Thyroid gland (tissue), 4 donors: ENCODE measurements at regions not wholly inside any gene's neighbourhood (a gene's known extent, or its start where the extent isn't known, plus 50 kb on each side); places are given as distances from the start of the nearest gene placed in this dataset.
"Not testable (repeated sequence)": the region's sequence is repeated elsewhere in the genome, so short reads cannot be mapped to it uniquely, and the experiment has no call there.

ENCODE experiments used
- DNase-seq, 2 donors: peaks; one replicate each; pipeline ENCODE4 v3.0.0-alpha.2; 2019
- H3K27ac ChIP-seq, 3 donors: fragments of 200-600 bp; sonication (generic); 1 replicate in 2 of 3; 2 replicates in 1 of 3; pipeline ENCODE4 v1.5.1; 2016 to 2019; ENCODE audit warnings: mild to moderate bottlenecking in 1 of 3, moderate library complexity in 1 of 3
- H3K27me3 ChIP-seq: fragments of 200-600 bp; sonication (generic); one replicate; pipeline ENCODE4 v1.5.1; 2019
- H3K36me3 ChIP-seq, 2 donors: fragments of 200-600 bp; sonication (generic); one replicate each; pipeline ENCODE4 v1.5.1; 2016 to 2019
- H3K4me1 ChIP-seq, 2 donors: fragments of 200-600 bp; sonication (generic); one replicate each; pipeline ENCODE4 v1.5.1; 2017 to 2019
- H3K4me3 ChIP-seq, 3 donors: fragments of 200-600 bp; sonication (generic); replicated peaks in 1 of 3; 1 replicate in 2 of 3; 2 replicates in 1 of 3; pipeline ENCODE4 v1.5.1; 2016; ENCODE audit warnings: mild to moderate bottlenecking in 1 of 3
- H3K9me3 ChIP-seq: fragments of 200-600 bp; sonication (generic); one replicate; pipeline ENCODE4 v1.5.1; 2017
- CTCF ChIP-seq, 6 experiments: fragments of 200-600 bp in 3 of 6; fragments of 450-650 bp in 3 of 6; sonication (generic) in 3 of 6; IDR thresholded peaks; one replicate each; pipeline ENCODE4 v1.5.1; 2016 to 2019; ENCODE audit warnings: antibody characterized with exemption in 6 of 6, mild to moderate bottlenecking in 2 of 6, inconsistent platforms in 1 of 6, moderate library complexity in 1 of 6
- POLR2A ChIP-seq, 2 donors: fragments of 450-650 bp; IDR thresholded peaks; one replicate each; pipeline ENCODE4 v1.6.1; 2017; ENCODE audit warnings: antibody characterized with exemption in 2 of 2, mild to moderate bottlenecking in 2 of 2, moderate library complexity in 1 of 2
- WGBS, 2 donors: methylation state at CpG; one replicate each; pipeline ENCODE4 v1.1.5; 2017; 5-methylcytosine and 5-hydroxymethylcytosine counted together
- intact Hi-C: fragments of 100-400 bp; cut with DNase I; formaldehyde crosslinking; loops from one replicate; pipeline ENCODE4 v1.15.1; 2023

DNA sequence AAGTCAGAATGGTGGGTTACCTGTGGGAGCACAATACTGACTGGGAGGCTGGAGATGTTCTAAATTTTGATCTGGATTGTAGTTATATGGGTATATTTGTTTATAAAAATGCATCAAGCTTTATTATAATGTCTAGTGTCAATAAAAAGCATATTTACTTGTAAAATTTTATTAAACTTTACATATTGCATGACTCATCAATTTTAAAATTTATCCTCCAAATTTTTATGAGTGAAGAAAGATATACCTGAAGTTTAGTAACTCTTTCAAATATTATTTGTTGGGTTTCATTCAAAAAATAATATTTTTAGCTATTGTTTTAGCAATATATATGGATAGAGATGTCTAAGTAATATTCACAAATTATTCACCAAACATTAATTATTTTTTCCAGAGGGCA lies 103.0 kb downstream of the ANXA5 start:
- peaks cover 7 to 11% of the 10 kb centered on the region in 2 donors for H3K4me1 ChIP-seq
- H3K4me3 ChIP-seq: no peak overlapping the region
- no peaks in the 10 kb centered on the region for H3K9me3 ChIP-seq
- no peaks in the 10 kb centered on the region for H3K36me3 ChIP-seq
- H3K27ac ChIP-seq: no peak overlapping the region
- intact Hi-C loops: no loop called here
- H3K27me3 ChIP-seq: no peaks in the 10 kb centered on the region
- TF ChIP-seq CTCF (IDR thresholded peaks at IDR 0.05) (no peak), POLR2A (IDR thresholded peaks at IDR 0.05) (no peak)
- DNase-seq: no peak

DNA sequence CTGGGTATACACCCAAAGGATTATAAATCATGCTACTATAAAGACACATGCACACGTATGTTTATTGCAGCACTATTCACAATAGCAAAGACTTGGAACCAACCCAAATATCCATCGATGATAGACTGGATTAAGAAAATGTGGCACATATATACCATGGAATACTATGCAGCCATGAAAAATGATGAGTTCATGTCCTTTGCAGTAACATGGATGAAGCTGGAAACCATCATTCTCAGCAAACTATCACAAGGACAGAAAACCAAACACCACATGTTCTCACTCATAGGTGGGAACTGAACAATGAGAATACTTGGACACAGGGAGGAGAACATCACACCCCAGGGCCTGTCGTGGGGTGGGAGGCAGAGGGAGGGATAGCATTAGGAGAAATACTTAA lies 104.5 kb downstream of the ANXA5 start:
- H3K36me3 ChIP-seq, H3K9me3 ChIP-seq, H3K4me3 ChIP-seq, intact Hi-C loops, DNase-seq, H3K4me1 ChIP-seq, H3K27me3 ChIP-seq, H3K27ac ChIP-seq: not testable (repeated sequence)
- WGBS, 2 donors: 52 to 71% methylated on average over 3 of the region's 3 CpGs

DNA sequence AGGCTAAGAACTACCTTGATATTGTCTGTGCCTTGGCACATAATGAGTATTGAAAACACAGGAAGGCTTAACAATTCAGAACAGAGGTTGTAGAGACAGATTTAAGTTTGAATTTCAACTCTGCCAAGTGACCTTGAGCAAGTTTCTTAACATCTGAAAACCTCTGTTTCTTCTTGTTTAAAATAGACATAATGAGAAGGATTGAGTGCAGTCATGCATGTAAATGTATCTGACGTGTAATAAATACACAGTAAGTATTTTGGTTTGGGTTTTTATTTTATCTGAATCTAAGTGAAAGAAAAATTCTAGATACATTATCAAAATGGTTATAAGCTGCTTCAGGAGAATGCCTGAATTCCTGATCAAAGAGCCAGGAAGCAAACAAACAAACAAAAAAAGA lies 111.9 kb downstream of the ANXA5 start:
- 19 to 22% methylated on average over 1 of the region's 1 CpG for WGBS, 2 donors
- Histone ChIP-seq H3K4me1 (peaks cover 15 to 19% of the 10 kb centered on the region in 2 donors), H3K27me3 (no peaks in the 10 kb centered on the region), H3K4me3 (no peak overlapping the region), H3K27ac (peak overlapping the region in 1 of 3 donors; percentile 33), H3K9me3 (no peaks in the 10 kb centered on the region), H3K36me3 (no peaks in the 10 kb centered on the region)
- TF ChIP-seq CTCF (IDR thresholded peaks at IDR 0.05): no peak
- no peak for TF ChIP-seq POLR2A (IDR thresholded peaks at IDR 0.05)
- intact Hi-C loops: no loop called here
- DNase-seq: no peak

DNA sequence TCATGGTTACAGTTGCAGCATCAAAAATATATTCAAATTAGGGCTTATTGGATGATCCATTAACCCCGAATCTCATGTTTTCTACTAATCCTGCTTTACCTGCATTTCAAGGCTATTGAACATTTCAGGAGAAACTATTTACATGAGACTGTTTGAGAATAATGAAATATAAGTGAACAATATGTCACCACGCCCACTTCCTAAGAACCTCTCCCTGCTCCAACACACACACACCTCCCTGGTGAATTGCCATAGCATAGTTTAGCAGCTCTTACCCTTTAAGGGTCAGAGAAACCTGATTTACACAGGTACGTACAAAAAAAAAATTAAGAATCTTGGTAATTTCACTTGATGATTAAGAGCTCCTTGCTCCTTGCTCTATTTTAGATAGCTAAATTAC lies 113.4 kb downstream of the ANXA5 start:
- intact Hi-C loops: no loop called here
- no peak overlapping the region for H3K27ac ChIP-seq
- 80 to 81% methylated on average over 3 of the region's 3 CpGs for WGBS, 2 donors

DNA sequence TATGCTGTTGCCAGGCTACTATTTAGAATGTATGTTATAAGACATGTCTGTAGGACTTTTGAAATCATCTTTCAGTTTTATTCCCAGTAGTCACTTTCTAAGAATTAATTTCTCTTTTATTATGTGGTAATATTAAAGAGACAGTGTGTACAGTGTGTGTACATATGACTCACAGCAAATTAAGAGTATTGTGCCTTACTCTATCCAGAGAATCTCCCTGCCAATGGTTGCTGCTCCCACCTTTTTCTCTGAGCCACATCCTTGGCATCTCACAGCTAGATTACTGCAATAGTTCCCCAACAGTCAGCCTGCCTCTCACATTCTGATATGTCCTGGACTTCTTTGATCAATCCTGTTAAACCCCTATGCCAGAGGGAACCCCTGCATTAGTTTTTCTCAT lies 114.5 kb downstream of the ANXA5 start:
- DNase-seq: no peak
- H3K4me3 ChIP-seq: no peak overlapping the region
- H3K36me3 ChIP-seq: no peaks in the 10 kb centered on the region
- H3K4me1 ChIP-seq: peaks cover 15 to 19% of the 10 kb centered on the region in 2 donors
- H3K27ac ChIP-seq: no peak overlapping the region
- intact Hi-C loops: no loop called here
- no peaks in the 10 kb centered on the region for H3K27me3 ChIP-seq
- no peaks in the 10 kb centered on the region for H3K9me3 ChIP-seq
- no peak for TF ChIP-seq POLR2A (IDR thresholded peaks at IDR 0.05)
- TF ChIP-seq CTCF (IDR thresholded peaks at IDR 0.05): no peak

More for the DNA sequence above, 113.4 kb downstream of the ANXA5 start:
- Histone ChIP-seq H3K4me3 (no peak overlapping the region), H3K4me1 (peaks cover 15 to 19% of the 10 kb centered on the region in 2 donors), H3K36me3 (no peaks in the 10 kb centered on the region), H3K27me3 (no peaks in the 10 kb centered on the region), H3K9me3 (no peaks in the 10 kb centered on the region)
- TF ChIP-seq POLR2A (IDR thresholded peaks at IDR 0.05) (no peak), CTCF (IDR thresholded peaks at IDR 0.05) (no peak)
- no peak for DNase-seq

DNA sequence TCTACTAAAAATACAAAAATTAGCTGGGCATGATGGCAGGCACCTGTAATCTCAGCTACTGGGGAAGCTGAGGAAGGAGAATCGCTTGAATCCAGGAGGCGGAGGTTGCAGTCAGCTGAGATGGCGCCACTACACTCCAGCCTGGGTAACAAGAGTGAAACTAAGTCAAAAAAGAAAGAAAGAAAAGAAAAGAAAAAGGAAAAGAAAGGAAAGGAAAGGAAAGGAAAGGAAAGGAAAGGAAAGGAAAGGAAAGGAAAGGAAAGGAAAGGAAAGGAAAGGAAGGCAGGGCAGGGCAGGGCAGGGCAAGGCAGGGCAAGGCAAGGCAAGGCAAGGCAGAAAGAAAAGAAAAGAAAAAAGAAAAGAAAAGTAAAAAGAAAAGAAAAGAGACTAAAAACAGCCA lies 121.4 kb downstream of the ANXA5 start:
- WGBS, 2 donors: 95 to 99% methylated on average over 3 of the region's 3 CpGs
- H3K4me3 ChIP-seq, H3K4me1 ChIP-seq, H3K27ac ChIP-seq, H3K27me3 ChIP-seq, H3K9me3 ChIP-seq, DNase-seq, intact Hi-C loops, H3K36me3 ChIP-seq: not testable (repeated sequence)
